ENCODE measurements at regions not wholly inside any gene's neighbourhood (a gene's known extent, or its start where the extent isn't known, plus 50 kb on each side); places are given as distances from the start of the nearest gene placed in this dataset.

DNA sequence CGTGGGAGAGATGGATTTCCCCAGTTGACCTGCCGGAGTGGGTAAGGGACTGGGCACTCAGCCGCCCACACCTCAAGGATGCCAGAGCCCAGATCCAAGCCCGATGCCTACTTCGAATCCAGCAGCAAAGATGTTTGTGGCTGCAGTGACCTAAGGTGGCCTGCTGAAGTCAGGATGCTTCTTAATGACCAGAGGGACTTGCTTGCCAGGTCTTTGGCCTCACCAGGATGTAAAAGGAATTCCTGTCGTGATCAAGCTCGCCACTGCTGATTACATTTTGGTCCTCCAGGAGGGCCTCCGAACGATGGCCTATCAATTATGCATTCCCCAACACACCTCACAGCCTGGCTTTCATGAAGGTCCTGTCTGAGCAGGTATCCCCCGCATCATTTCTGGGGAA lies 349.5 kb upstream of the ZMIZ1 start:
- H3K79me1 ChIP-seq (ENCODE audit: low read length): no peaks in the 10 kb centered on the region
- WGBS (ENCODE audit: extremely low coverage, insufficient coverage, low lambda C conversion rate): no CpG with 5 or more reads among the region's 10 CpGs
- H3K18ac ChIP-seq (ENCODE audit: low read length): no peak overlapping the region
- no peak overlapping the region for H3K4me2 ChIP-seq (ENCODE audit: low read length)
- H3K27ac ChIP-seq (ENCODE audit: low read depth, low read length): no peak overlapping the region
- no peaks in the 10 kb centered on the region for H3K36me3 ChIP-seq (ENCODE audit: control insufficient read depth, insufficient read depth, low read length)
- no peak overlapping the region for H2BK5ac ChIP-seq (ENCODE audit: low read length)
- H3K56ac ChIP-seq (ENCODE audit: low read length): no peak overlapping the region
- H3K79me2 ChIP-seq (ENCODE audit: control insufficient read depth, insufficient read depth, low read length): no peaks in the 10 kb centered on the region
- H3K9ac ChIP-seq (ENCODE audit: low read length): no peak overlapping the region
- no peak overlapping the region for H2BK15ac ChIP-seq (replicated peaks; ENCODE audit: low read depth)
- H4K5ac ChIP-seq (ENCODE audit: low read length): no peak overlapping the region
- H3K27me3 ChIP-seq (ENCODE audit: insufficient read depth, low read length, poor library complexity): no peaks in the 10 kb centered on the region
- no peak overlapping the region for H3K4me3 ChIP-seq (ENCODE audit: low read length)
- H2AK5ac ChIP-seq (ENCODE audit: low read length): no peak overlapping the region
- no peaks in the 10 kb centered on the region for H3K4me1 ChIP-seq (ENCODE audit: control insufficient read depth, low read depth, low read length)
- H3K4ac ChIP-seq (ENCODE audit: low read depth, low read length): no peak overlapping the region
- H2BK120ac ChIP-seq (ENCODE audit: low read depth, low read length): no peak overlapping the region
- H4K8ac ChIP-seq (ENCODE audit: low read depth, low read length): no peak overlapping the region
- no peak for DNase-seq
- no peak overlapping the region for H3K23ac ChIP-seq (ENCODE audit: low read length)

DNA sequence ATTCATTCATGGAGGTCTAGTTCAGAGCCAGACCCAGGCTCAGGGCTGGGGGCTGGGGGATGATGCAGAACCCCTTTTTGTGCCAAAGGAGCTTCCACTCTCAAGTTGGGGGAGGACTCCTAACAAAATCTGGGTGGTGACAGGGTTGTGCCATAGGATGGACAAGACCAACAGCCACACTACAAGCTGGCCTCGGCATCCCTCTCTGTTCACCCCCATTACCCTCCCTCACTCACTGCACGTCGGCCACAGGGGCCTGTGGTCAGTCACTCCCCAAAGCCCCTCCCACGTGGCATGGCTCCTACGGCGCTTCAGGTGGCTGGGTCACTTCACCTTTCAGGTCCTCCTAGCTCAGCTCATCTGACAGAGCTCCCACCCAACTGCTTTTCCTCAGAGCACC lies 348.7 kb upstream of the ZMIZ1 start:
- Histone ChIP-seq H2BK5ac (ENCODE audit: low read length) (no peak overlapping the region), H2AK5ac (ENCODE audit: low read length) (no peak overlapping the region), H3K36me3 (ENCODE audit: control insufficient read depth, insufficient read depth, low read length) (no peaks in the 10 kb centered on the region), H3K27me3 (ENCODE audit: insufficient read depth, low read length, poor library complexity) (no peaks in the 10 kb centered on the region), H3K56ac (ENCODE audit: low read length) (no peak overlapping the region), H2BK120ac (ENCODE audit: low read depth, low read length) (no peak overlapping the region), H2BK15ac (replicated peaks; ENCODE audit: low read depth) (no peak overlapping the region), H4K8ac (ENCODE audit: low read depth, low read length) (no peak overlapping the region), H3K79me2 (ENCODE audit: control insufficient read depth, insufficient read depth, low read length) (no peaks in the 10 kb centered on the region), H3K18ac (ENCODE audit: low read length) (no peak overlapping the region), H3K79me1 (ENCODE audit: low read length) (no peaks in the 10 kb centered on the region), H3K23ac (ENCODE audit: low read length) (no peak overlapping the region), H4K5ac (ENCODE audit: low read length) (no peak overlapping the region), H3K4me3 (ENCODE audit: low read length) (no peak overlapping the region), H3K4me1 (ENCODE audit: control insufficient read depth, low read depth, low read length) (no peaks in the 10 kb centered on the region), H3K4ac (ENCODE audit: low read depth, low read length) (no peak overlapping the region), H3K27ac (ENCODE audit: low read depth, low read length) (no peak overlapping the region), H3K9ac (ENCODE audit: low read length) (no peak overlapping the region), H3K4me2 (ENCODE audit: low read length) (no peak overlapping the region)
- no peak for DNase-seq
- no CpG with 5 or more reads among the region's 6 CpGs for WGBS (ENCODE audit: extremely low coverage, insufficient coverage, low lambda C conversion rate)

DNA sequence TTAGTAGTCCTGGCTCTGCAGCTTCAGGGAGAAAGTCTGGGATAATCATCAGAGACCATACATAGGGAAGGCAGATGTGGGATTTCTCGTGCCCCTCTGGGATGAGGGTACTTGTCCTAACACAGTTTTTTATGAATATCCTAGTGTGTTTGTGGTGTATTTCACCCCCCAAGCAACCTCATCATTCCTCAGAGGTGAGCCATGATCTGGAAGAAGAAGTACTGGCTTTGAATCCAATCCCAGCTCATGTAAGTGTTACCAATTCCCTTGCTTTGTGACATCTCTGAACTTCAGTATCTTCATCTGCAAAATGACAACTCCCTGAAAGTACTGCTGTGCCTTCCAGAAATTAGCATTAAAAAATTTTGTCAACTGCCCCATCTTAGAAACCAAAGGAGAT lies 347.5 kb upstream of the ZMIZ1 start:
- no peak for DNase-seq
- Histone ChIP-seq H2BK15ac (replicated peaks; ENCODE audit: low read depth) (no peak overlapping the region), H3K4me3 (ENCODE audit: low read length) (no peak overlapping the region), H4K5ac (ENCODE audit: low read length) (no peak overlapping the region), H3K18ac (ENCODE audit: low read length) (no peak overlapping the region), H3K56ac (ENCODE audit: low read length) (no peak overlapping the region), H2BK120ac (ENCODE audit: low read depth, low read length) (no peak overlapping the region), H3K9ac (ENCODE audit: low read length) (no peak overlapping the region), H3K4me1 (ENCODE audit: control insufficient read depth, low read depth, low read length) (no peaks in the 10 kb centered on the region), H4K8ac (ENCODE audit: low read depth, low read length) (no peak overlapping the region), H2AK5ac (ENCODE audit: low read length) (no peak overlapping the region), H3K79me2 (ENCODE audit: control insufficient read depth, insufficient read depth, low read length) (no peaks in the 10 kb centered on the region), H3K4ac (ENCODE audit: low read depth, low read length) (no peak overlapping the region), H3K4me2 (ENCODE audit: low read length) (no peak overlapping the region), H3K36me3 (ENCODE audit: control insufficient read depth, insufficient read depth, low read length) (no peaks in the 10 kb centered on the region), H3K23ac (ENCODE audit: low read length) (no peak overlapping the region), H3K27ac (ENCODE audit: low read depth, low read length) (no peak overlapping the region), H2BK5ac (ENCODE audit: low read length) (no peak overlapping the region), H3K27me3 (ENCODE audit: insufficient read depth, low read length, poor library complexity) (no peaks in the 10 kb centered on the region), H3K79me1 (ENCODE audit: low read length) (no peaks in the 10 kb centered on the region)
- WGBS (ENCODE audit: extremely low coverage, insufficient coverage, low lambda C conversion rate): no CpG with 5 or more reads among the region's 1 CpG

DNA sequence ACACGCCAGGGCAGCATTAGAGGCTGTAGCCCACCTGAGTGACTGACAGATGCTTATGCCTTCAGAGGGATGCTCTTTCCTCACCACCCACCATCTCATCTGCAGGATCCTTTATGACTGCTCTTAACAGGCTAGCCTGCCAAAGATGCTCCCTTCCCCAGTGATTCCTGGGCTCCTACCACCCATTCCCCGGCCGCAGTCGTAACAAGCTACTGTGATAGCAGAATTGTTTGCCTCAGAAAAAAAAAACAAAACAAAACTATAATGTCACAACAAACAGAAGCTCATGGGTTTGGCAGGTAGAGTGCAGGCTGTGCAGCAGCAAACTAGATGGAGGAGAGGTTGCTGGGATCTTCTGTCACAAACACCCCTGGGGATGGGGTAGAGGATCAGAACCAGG lies 343.9 kb upstream of the ZMIZ1 start:
- H3K9ac ChIP-seq (ENCODE audit: low read length): no peak overlapping the region
- no peak overlapping the region for H3K23ac ChIP-seq (ENCODE audit: low read length)
- H3K79me1 ChIP-seq (ENCODE audit: low read length): no peaks in the 10 kb centered on the region
- H4K8ac ChIP-seq (ENCODE audit: low read depth, low read length): no peak overlapping the region
- no peak overlapping the region for H2BK5ac ChIP-seq (ENCODE audit: low read length)
- no peak overlapping the region for H3K4me2 ChIP-seq (ENCODE audit: low read length)
- no peak overlapping the region for H4K5ac ChIP-seq (ENCODE audit: low read length)
- H2BK120ac ChIP-seq (ENCODE audit: low read depth, low read length): no peak overlapping the region
- no peaks in the 10 kb centered on the region for H3K4me1 ChIP-seq (ENCODE audit: control insufficient read depth, low read depth, low read length)
- H2BK15ac ChIP-seq (replicated peaks; ENCODE audit: low read depth): no peak overlapping the region
- no peak overlapping the region for H3K4ac ChIP-seq (ENCODE audit: low read depth, low read length)
- H3K79me2 ChIP-seq (ENCODE audit: control insufficient read depth, insufficient read depth, low read length): no peaks in the 10 kb centered on the region
- H2AK5ac ChIP-seq (ENCODE audit: low read length): no peak overlapping the region
- H3K27me3 ChIP-seq (ENCODE audit: insufficient read depth, low read length, poor library complexity): no peaks in the 10 kb centered on the region
- H3K56ac ChIP-seq (ENCODE audit: low read length): no peak overlapping the region
- no CpG with 5 or more reads among the region's 4 CpGs for WGBS (ENCODE audit: extremely low coverage, insufficient coverage, low lambda C conversion rate)
- no peak overlapping the region for H3K4me3 ChIP-seq (ENCODE audit: low read length)
- H3K18ac ChIP-seq (ENCODE audit: low read length): no peak overlapping the region
- H3K36me3 ChIP-seq (ENCODE audit: control insufficient read depth, insufficient read depth, low read length): no peaks in the 10 kb centered on the region
- no peak overlapping the region for H3K27ac ChIP-seq (ENCODE audit: low read depth, low read length)
- no peak for DNase-seq

DNA sequence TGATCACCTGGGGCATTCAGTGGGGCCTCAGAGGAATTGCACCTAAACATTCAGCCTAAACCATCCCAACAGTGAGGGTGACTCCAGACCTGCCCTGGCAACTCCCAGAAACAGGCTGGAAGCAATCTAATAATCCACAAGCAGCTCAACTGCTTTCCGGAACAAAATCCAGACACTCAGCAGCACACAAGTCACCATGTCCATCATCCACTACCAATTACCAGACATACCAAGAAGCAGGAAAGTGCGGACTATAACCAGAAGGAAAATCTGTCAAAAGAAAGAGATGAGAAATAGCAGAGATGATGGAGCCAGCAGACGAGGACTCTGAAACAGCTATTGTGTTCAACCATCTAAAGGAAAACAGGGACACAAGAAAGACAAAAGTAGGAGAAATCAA lies 342.6 kb upstream of the ZMIZ1 start:
- Histone ChIP-seq H3K79me1 (ENCODE audit: low read length) (no peaks in the 10 kb centered on the region), H4K5ac (ENCODE audit: low read length) (no peak overlapping the region), H3K23ac (ENCODE audit: low read length) (no peak overlapping the region), H3K27me3 (ENCODE audit: insufficient read depth, low read length, poor library complexity) (no peaks in the 10 kb centered on the region), H3K27ac (ENCODE audit: low read depth, low read length) (no peak overlapping the region), H3K18ac (ENCODE audit: low read length) (no peak overlapping the region), H3K79me2 (ENCODE audit: control insufficient read depth, insufficient read depth, low read length) (no peaks in the 10 kb centered on the region), H4K8ac (ENCODE audit: low read depth, low read length) (no peak overlapping the region), H2BK5ac (ENCODE audit: low read length) (no peak overlapping the region), H2AK5ac (ENCODE audit: low read length) (no peak overlapping the region), H3K4me1 (ENCODE audit: control insufficient read depth, low read depth, low read length) (no peaks in the 10 kb centered on the region), H3K4me3 (ENCODE audit: low read length) (no peak overlapping the region), H3K36me3 (ENCODE audit: control insufficient read depth, insufficient read depth, low read length) (no peaks in the 10 kb centered on the region), H3K56ac (ENCODE audit: low read length) (no peak overlapping the region), H3K4me2 (ENCODE audit: low read length) (no peak overlapping the region), H3K4ac (ENCODE audit: low read depth, low read length) (no peak overlapping the region), H2BK15ac (replicated peaks; ENCODE audit: low read depth) (no peak overlapping the region), H3K9ac (ENCODE audit: low read length) (no peak overlapping the region), H2BK120ac (ENCODE audit: low read depth, low read length) (no peak overlapping the region)
- no CpG with 5 or more reads among the region's 3 CpGs for WGBS (ENCODE audit: extremely low coverage, insufficient coverage, low lambda C conversion rate)
- DNase-seq: no peak

DNA sequence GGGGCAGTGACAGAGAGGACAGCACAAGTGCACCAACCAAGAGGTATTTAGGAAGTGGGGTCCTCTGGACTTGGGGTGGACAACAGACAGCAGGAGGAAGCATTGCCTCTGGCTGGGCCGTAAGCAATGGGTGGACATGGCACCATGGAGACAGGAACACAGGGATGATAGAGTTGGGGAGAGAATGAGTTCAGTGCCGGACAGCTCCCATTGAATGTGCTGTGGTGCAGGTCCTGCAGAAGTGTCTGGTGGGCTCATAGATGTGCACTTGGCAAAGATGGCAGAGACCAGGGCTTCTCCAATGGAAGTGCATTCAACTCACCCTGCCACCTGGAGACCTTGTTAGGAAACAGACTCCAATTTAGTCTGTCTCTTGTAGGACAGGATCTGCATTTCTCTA lies 341.5 kb upstream of the ZMIZ1 start:
- Histone ChIP-seq H3K36me3 (ENCODE audit: control insufficient read depth, insufficient read depth, low read length) (no peaks in the 10 kb centered on the region), H3K56ac (ENCODE audit: low read length) (no peak overlapping the region), H2AK5ac (ENCODE audit: low read length) (no peak overlapping the region), H3K23ac (ENCODE audit: low read length) (no peak overlapping the region), H3K79me1 (ENCODE audit: low read length) (no peaks in the 10 kb centered on the region), H3K79me2 (ENCODE audit: control insufficient read depth, insufficient read depth, low read length) (no peaks in the 10 kb centered on the region), H3K4ac (ENCODE audit: low read depth, low read length) (no peak overlapping the region), H3K18ac (ENCODE audit: low read length) (no peak overlapping the region), H3K4me2 (ENCODE audit: low read length) (no peak overlapping the region), H4K5ac (ENCODE audit: low read length) (no peak overlapping the region), H2BK120ac (ENCODE audit: low read depth, low read length) (no peak overlapping the region), H2BK5ac (ENCODE audit: low read length) (no peak overlapping the region), H3K4me3 (ENCODE audit: low read length) (no peak overlapping the region), H3K27me3 (ENCODE audit: insufficient read depth, low read length, poor library complexity) (no peaks in the 10 kb centered on the region), H4K8ac (ENCODE audit: low read depth, low read length) (no peak overlapping the region), H2BK15ac (replicated peaks; ENCODE audit: low read depth) (no peak overlapping the region), H3K27ac (ENCODE audit: low read depth, low read length) (no peak overlapping the region), H3K4me1 (ENCODE audit: control insufficient read depth, low read depth, low read length) (no peaks in the 10 kb centered on the region), H3K9ac (ENCODE audit: low read length) (no peak overlapping the region)
- no peak for DNase-seq
- WGBS (ENCODE audit: extremely low coverage, insufficient coverage, low lambda C conversion rate): no CpG with 5 or more reads among the region's 2 CpGs

All from mesendoderm (in vitro differentiated cells).